Chondrocyte (in vitro differentiated cells): ENCODE measurements at regions not wholly inside any gene's neighbourhood (a gene's known extent, or its start where the extent isn't known, plus 50 kb on each side); places are given as distances from the start of the nearest gene placed in this dataset.

Experiments used
- DNase-seq: peaks from one replicate; pipeline ENCODE4 v3.0.0; 2021; ENCODE audit warnings: mixed read lengths, low spot score
- H3K27ac Mint-ChIP-seq: one replicate; pipeline ENCODE4 v1.8.0; 2021; ENCODE audit warnings: mild to moderate bottlenecking, moderate library complexity, mixed read lengths; ENCODE audit not compliant: unreplicated experiment
- H3K27me3 Mint-ChIP-seq: 2 replicates; pipeline ENCODE4 v1.8.0; 2021; ENCODE audit warnings: low read depth, mixed read lengths
- H3K36me3 Mint-ChIP-seq: 2 replicates; pipeline ENCODE4 v1.8.0; 2021; ENCODE audit warnings: low read depth, mixed read lengths
- H3K4me1 Mint-ChIP-seq: 2 replicates; pipeline ENCODE4 v1.8.0; 2021; ENCODE audit warnings: low read depth, mild to moderate bottlenecking, mixed read lengths
- H3K4me3 Mint-ChIP-seq: one replicate; pipeline ENCODE4 v1.8.0; 2021; ENCODE audit warnings: mild to moderate bottlenecking, moderate library complexity, mixed read lengths; ENCODE audit not compliant: unreplicated experiment
- H3K9me3 Mint-ChIP-seq: 2 replicates; pipeline ENCODE4 v1.8.0; 2021; ENCODE audit warnings: low read depth, mixed read lengths
- CTCF ChIP-seq: fragments of 200-600 bp; sonication (generic); IDR thresholded peaks from 2 replicates; pipeline ENCODE4 v1.5.0; 2021; ENCODE audit warnings: antibody characterized with exemption, mild to moderate bottlenecking, moderate library complexity

DNA sequence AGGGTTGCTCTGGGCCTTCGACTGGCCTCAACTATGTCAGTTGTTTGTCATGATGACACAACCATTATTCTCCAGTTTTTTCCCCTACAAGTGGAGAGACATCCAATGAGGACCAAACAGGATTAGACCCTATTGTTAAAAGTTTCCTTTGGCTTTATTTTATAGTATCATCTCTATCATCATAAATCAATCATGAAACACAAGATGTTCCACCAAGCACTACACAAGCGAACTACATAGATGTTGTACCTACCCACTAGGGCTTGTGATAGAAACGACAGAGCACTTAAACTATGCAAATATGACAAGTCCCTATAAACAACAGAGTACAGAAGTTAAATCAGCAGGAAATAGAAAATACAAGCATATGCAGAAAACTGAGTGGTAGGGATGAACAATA lies 422.5 kb upstream of the MARCKS start:
- no peaks in the 10 kb centered on the region for H3K27me3 Mint-ChIP-seq
- no peaks in the 10 kb centered on the region for H3K9me3 Mint-ChIP-seq
- H3K27ac Mint-ChIP-seq: no peak overlapping the region
- no peak for DNase-seq
- H3K4me1 Mint-ChIP-seq: peaks cover 26% of the 10 kb centered on the region
- H3K4me3 Mint-ChIP-seq: no peak overlapping the region
- H3K36me3 Mint-ChIP-seq: no peaks in the 10 kb centered on the region
- no peak for TF ChIP-seq CTCF

DNA sequence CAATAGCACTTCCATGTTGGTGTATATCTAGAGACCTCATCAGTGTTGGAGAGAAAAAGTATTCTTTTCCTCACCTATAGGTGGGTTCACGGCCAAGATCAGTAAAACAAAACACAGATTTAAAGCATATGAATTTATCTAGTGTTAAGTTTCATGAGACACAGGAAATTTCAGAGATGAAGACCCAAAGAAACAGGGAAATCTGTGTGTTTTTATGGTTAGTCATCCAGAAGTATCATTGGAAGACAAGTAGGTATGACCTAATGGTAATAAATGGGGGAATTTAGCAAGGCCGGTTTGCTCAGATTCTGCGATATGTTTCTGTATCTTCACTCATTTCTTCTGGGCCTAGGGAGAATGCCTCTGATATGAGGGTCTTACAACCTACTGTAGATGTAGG lies 419.6 kb upstream of the MARCKS start:
- no peaks in the 10 kb centered on the region for H3K27me3 Mint-ChIP-seq
- no peaks in the 10 kb centered on the region for H3K36me3 Mint-ChIP-seq
- no peaks in the 10 kb centered on the region for H3K9me3 Mint-ChIP-seq
- H3K4me3 Mint-ChIP-seq: no peak overlapping the region
- no peak for TF ChIP-seq CTCF
- no peak overlapping the region for H3K27ac Mint-ChIP-seq
- H3K4me1 Mint-ChIP-seq: peaks cover 23% of the 10 kb centered on the region
- DNase-seq: no peak

DNA sequence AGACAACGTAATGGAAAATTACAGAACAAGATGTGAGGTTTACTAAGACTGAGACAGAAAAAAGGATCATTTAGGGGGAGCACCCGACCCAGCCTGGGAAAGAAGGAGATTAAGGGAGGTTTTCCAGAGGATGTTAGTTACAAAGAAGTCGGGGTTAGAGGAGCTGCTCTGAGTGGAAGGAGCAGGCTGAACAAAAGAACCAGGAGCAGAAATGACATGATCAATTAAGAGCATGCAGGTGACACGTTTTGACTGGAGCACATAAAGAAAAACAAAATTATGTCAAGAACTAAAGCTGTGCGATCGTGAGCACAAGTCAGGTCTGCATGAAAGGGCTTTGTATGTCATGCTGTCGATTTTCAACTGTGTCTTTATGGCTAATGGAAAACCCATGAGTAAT lies 417.3 kb upstream of the MARCKS start:
- no peak for TF ChIP-seq CTCF
- Mint-ChIP-seq H3K4me3 (no peak overlapping the region), H3K36me3 (no peaks in the 10 kb centered on the region), H3K27me3 (no peaks in the 10 kb centered on the region), H3K9me3 (no peaks in the 10 kb centered on the region), H3K27ac (no peak overlapping the region), H3K4me1 (peaks cover 4% of the 10 kb centered on the region)
- DNase-seq: no peak

GRCh38 chr6:113442040-113442439 lies 415.1 kb upstream of the MARCKS start:
- Mint-ChIP-seq H3K9me3 (peaks cover 2% of the 10 kb centered on the region), H3K27me3 (no peaks in the 10 kb centered on the region), H3K4me1 (peaks cover 5% of the 10 kb centered on the region), H3K4me3 (no peak overlapping the region), H3K27ac (no peak overlapping the region), H3K36me3 (no peaks in the 10 kb centered on the region)
- DNase-seq: no peak
- no peak for TF ChIP-seq CTCF

DNA sequence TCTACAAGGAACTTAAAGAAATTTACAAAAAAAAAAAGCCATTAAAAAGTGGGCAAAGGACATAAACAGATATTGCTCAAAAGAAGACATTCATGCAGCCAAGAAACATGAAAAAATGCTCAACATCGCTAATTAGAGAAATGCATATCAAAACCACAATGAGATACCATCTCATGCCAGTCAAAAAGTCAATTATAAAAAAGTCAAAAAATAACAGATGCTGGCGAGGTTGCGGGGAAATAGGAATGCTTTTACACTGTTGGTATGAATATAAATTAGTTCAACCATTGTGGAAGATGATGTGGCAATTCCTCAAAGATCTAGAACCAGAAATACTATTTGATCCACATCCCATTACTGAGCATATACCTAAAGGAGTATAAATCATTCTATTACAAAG lies 411.9 kb upstream of the MARCKS start:
- no peak overlapping the region for H3K4me3 Mint-ChIP-seq
- no peak for TF ChIP-seq CTCF
- peaks cover 2% of the 10 kb centered on the region for H3K9me3 Mint-ChIP-seq
- H3K27me3 Mint-ChIP-seq: no peaks in the 10 kb centered on the region
- DNase-seq: no peak
- no peaks in the 10 kb centered on the region for H3K36me3 Mint-ChIP-seq
- H3K4me1 Mint-ChIP-seq: peaks cover 26% of the 10 kb centered on the region
- H3K27ac Mint-ChIP-seq: no peak overlapping the region
